HG03354 (cell line): ENCODE measurements at regions not wholly inside any gene's neighbourhood (a gene's known extent, or its start where the extent isn't known, plus 50 kb on each side); places are given as distances from the start of the nearest gene placed in this dataset.
"Not testable (repeated sequence)": the region's sequence is repeated elsewhere in the genome, so short reads cannot be mapped to it uniquely, and the experiment has no call there.

Experiments
- ATAC-seq: cut with Tn5 transposase; IDR thresholded peaks from one replicate; pipeline ENCODE4 v1.9.1; 2021; ENCODE audit warnings: mild to moderate bottlenecking; ENCODE audit not compliant: unreplicated experiment, poor library complexity, severe bottlenecking

DNA sequence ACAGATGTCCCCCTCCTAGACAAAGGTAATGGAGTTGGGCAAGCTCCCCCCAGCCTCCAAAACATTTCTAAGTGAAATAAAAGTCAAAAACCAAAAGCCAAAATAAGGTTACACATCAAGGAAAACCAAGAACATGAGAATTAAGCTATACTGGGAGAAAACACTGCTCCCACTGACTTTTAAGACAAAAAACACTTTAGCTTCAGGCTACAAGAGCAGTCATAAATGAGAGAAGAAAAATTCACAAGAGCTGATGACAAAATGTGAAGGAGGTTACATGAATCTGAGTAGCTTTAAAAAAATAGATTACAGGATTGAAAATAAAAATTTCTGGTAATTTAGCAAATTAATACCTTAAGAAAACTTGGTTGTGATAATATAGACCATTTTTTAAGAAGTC, 1370.3 kb upstream of the CDH9 start:
- ATAC-seq, result no peak

DNA sequence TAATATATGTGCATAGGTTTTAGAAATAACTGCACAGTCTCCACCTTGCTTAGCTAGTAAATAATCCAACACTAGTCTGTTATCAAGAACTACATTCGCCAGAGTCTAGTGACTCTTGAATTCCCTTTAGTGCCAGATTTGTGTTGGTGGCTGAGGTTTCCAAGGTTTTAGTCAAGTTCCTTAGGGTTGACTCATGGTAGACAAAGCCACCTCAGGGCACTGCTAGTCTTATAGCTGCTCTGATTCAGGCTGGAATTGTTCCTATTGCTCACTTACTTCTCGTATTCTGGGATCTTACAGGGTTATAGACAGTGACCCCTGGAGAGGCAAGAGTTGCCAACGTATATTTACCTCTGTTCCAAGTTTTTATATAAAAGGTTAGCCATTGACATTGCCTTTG, 1369.8 kb upstream of the CDH9 start:
- no peak for ATAC-seq

DNA sequence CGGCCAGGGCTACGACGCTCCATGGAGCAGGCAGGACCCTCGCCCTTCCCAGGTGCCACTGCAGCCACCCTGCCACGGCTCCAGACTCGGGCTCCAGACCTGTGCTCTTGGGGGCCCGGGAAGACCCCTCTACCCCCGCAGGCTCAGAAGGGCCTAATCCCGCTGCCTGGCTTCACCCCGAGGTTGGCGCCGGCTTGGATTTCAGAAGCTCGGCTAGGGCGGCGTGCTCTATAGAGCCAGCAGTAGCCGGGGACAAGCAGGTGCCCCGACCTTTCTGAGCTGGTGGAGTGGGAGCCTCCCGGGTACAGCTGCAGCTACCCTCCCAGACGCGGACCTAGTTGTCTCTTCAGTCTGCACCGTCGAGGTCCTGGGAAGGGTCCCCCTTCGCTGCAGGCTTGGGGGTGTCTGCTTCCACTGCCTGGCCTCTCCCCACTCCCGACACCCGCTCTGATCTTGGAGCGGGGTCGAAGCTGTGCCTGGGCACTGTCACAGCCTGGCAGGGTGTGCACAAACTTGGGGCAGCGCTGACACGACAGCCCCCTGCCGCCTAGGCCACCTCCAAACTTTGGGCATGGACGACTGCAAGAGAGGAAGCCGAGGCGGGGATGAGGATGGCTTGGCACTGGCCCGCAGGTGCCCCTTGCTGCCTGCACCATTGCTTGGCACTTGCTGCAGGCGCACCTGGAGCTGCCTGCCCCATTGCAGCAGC, 1366.1 kb upstream of the CDH9 start:
- no peak for ATAC-seq

DNA sequence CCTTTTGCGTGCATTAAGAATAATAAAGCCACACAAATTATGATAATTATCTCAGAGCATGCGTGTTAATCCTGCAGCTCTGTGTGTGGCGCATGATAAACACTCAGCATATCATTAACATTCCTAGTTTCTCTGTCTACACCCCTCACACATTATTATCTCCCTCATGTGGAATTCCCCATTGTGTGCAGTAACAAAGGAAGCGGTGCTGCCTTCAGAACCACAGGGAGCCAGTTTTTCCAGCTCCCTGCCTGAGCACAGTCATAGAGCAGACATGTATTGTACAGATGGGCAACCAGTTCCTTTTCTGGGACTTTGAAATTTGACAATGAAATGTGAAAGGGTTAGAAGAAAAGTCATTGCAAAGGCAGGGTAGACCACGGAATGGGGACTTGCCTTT, 1365.5 kb upstream of the CDH9 start:
- no peak for ATAC-seq

DNA sequence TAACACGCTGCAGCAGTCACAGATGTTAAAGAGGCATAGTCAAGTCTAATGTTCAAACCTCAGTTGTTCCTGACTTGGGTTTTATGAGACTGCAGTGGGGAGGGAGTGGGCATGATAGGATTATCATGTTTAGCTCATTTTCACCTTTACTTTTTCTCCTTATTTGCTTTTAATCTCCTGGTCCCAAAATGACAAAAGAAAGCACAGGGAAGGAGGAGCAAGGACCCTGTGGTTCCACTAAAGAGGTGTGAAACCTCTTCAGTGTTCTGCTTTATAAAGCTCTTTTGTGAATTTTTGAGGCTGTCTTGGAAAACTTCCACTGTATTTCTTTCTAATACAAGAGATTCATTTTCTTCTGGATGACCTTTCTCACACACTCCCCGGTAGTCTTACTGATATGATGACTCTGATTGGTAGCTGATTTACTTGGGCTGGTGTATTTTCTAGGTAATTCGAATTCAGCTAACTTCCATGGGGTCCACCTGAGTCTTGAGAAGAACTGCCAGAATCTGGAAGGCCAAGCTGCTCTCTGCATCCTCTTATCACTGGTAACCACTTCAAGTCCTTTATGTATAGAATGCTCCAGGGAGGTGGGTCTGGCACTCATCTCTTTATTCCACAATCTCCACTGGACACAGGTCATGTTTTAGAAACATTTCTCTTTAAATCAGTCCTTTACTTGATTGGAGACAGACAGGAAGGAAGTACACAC, 1364.4 kb upstream of the CDH9 start:
- no peak for ATAC-seq

DNA sequence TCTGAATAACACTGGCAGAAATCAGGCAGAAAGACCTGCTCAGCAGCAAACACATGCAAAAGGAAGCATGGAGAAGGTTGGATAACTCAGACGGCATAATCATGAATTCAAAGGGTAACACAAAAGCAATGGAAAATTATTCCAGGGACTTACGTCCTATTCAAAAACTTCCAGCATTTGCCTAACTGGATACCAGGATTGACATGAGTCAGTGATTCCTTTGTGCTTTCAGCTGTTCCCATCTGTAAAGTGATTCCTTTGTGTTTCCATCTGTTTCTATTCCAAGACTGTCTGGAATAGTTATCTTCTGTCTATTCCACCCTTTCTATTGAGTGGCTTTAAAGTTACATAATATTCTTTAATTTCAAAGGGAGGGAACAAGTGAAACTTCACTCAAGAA, 1361.7 kb upstream of the CDH9 start:
- no peak for ATAC-seq

DNA sequence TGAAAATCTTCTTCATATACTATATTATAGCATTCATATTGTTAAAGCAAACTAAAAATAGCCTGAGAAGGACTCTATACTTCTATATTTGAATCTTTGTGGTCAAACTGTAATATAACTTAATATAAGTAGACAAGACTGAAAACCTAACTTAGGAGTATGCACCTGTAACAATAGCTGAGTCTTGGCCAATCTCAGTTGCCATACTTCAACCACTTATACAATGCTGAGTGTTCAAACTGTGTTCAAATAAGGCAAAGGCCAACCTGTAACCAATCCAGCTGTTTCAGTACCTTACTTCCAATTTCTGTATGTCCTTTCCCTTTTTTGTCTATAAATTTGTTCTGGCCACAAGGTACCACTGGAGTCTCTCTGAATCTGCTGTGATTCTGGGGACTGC, 1360.8 kb upstream of the CDH9 start:
- no peak for ATAC-seq

DNA sequence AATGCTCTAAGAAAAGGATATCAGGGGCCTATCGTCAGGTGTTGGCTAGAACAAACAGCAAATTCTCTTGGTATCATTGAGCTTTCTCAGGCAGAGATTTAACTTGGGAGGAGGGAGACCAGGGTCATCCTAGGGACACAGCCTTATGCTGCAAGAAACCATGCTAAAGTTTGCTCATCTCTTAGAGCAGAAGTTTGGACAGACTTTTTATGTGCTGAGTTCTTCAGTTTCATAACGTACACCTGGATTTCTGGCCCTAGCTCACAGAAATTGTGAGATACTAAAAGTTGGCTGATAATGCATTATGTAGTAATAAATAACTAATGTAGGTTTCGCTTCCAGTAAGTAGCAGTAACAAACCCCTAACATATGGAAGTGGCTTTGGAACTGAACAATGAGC, 1359.8 kb upstream of the CDH9 start:
- ATAC-seq, result no peak

DNA sequence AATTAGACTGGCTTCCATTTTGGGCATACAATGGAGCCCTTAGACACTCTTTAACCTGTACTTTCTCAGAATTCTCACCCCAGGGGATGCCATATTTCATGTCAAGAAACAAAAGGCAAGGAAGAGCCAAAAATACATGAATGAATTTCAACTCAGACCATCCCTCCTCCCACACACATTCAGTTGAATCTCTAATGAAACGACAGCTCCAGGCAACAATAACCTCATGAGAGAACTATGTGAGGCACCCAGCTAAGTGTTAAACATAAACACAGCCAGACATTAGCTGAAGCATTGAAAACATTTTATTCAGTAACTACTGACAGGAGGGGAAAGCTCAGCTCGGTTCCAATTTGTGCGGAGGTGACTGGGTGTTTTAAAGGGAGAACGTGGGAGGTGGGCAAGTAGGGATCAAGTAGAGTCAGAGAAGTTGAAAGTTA, 1359.1 kb upstream of the CDH9 start:
- no peak for ATAC-seq

DNA sequence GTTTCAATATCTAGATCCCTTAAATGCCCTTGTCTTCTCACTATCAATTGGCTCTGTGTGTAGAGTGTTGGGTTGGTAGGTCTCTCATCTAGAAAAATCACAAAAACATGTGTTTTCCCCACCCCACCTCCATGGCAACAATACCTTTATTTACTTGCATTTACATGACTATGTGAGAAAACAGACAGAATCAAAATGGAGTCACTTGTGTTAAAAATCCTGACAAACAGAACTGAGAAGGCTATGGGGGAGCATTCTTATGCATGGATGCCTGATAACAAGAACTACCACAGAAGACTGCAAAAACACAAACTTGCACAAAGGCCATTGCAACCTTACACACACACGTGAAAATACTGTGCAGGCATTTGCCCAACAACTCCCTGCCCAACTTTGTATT, 1352.9 kb upstream of the CDH9 start:
- ATAC-seq, result no peak

DNA sequence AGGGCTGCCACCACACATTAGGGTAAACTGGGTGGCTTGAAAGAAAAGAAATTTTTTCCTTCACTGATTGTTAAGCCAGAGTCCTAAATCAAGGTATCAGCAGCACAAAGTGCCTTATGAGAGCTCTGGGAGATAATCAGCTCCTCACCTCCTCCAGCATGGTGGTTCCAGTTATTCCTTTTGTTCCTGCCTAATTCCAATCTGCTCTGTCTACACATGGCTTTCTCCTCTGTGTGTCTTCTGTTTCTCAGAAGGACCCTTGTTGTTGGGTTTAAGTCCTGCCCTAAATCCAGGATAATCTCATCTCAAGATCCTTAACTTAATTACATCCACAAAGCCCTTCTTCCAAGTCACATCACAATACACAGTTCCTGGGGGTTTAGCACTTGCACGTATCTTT, 1352.0 kb upstream of the CDH9 start:
- no peak for ATAC-seq

DNA sequence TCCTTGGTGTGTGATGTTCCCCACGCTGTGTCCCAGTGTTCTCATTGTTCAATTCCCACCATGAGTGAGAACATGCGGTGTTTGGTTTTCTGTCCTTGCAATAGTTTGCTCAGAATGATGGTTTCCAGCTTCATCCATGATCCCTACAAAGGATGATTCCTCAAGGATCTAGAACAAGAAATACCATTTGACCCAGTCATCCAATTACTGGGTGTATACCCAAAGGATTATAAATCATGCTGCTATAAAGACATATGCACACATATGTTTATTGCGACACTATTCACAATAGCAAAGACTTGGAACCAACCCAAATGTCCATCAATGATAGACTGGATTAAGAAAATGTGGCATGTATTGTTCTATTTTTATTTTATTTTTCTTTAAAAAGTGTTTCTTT, 1351.3 kb upstream of the CDH9 start:
- ATAC-seq, result not testable (repeated sequence)

DNA sequence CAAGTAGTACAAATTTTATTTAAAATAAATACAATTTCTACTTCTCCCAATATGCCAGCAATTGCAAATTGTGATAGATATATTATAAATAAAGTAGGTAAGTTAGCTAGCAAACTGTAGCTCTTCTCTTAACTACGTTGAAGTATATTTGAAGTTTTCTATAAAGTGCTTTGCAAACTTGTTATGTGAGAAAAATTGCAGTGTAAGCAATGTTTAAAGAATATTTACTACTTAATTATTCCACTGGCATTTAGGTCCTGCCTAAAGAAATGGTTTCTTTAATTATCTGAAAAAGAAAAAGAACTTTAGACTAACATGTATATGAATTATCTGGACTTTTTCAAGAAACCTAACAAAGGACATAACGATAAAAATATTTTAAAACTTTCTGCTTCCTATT, 1350.0 kb upstream of the CDH9 start:
- ATAC-seq, result no peak

DNA sequence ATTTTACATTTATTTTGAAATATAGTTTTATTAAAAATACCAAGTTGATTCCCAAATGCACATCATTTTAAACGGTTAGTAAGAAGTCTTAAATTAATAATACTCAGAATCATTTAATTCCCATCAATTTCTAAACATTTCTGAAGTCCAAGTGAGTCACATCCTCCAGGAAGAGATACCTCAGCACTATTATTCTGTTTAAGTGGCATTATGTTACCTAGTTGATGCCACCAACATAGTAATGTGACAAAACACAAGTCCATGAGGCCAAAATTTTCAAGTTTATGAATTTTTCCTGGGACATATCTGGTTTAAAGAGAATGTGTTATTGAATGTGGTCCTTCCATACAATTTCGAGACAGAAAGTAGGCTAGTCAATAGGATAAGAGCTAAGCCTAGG, 1348.3 kb upstream of the CDH9 start:
- no peak for ATAC-seq

DNA sequence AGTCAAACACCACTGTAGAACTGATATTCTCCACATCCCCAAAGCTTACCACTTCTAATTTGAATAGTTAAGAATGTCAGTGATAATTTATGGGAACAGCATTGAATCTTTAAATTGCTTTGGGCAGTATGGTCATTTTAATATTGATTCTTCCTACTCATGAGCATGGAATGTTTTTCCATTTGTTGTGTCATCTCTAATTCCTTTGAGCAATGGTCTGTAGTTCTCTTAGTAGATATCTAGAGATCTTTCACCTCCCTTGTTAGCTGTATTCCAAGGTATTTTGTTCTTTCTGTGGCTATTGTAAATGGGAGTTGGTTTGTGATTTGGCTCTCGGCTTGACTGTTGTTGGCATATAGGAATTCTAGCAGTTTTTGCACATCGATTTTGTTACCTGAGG, 1341.8 kb upstream of the CDH9 start:
- ATAC-seq, result no peak

DNA sequence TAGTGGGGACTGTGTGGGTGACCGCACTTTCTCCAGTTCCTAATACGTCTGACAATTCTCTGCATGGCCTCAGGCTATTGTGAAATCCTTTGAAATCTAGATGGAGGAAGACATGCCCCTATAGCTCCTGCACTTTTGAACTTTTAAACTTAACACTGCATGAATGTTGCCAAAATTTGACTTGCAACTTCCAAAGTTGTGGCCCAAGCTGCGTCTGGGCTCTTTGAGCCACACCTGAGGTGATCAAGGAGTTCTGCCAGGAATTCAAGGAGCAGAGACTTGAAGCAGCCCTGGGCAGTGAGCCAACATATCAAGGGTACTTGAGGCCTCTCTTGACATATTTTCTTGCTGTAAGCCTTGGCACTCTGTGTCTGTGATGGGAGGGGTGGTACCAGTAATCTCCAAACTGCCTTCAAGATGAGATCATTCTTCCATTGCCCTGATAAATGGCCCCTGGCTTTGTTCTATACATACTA, 1336.1 kb upstream of the CDH9 start:
- no peak for ATAC-seq

DNA sequence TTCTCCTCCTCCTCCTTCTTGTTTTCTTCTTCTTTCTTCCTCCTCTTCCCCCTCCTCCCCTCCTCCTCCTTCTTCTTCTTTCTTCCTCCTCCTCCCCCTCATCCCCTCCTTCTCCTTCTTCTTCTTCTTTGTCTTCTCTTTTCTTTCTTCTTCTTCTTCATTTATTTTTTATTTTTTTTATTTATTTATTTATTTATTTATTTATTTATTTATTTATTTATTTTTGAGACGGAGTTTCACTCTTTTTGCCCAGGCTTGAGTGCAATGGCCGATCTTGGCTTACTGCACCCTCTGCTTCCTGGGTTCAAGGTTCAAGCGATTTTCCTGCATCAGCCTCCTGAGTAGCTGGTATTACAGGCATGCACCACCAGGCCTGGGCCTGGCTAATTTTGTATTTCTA, 1332.5 kb upstream of the CDH9 start:
- no peak for ATAC-seq

DNA sequence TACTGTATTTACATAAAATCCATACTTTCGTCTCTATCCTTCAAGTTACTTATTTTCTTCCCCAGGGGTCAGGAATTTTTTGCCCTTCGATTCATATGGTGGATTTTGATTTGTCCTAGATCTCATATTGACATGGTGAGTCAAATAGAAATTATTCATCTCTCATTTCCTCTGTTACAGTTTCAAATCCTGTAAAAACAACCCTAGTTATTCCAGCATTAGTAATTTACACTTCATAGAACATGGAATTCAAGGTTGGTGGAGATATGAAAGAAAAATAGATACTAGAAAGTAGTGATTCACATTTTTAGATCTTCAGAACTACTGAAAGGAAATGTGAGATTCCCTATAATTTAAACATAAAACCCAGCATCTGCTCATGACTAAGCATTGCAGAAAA, 1331.0 kb upstream of the CDH9 start:
- no peak for ATAC-seq

DNA sequence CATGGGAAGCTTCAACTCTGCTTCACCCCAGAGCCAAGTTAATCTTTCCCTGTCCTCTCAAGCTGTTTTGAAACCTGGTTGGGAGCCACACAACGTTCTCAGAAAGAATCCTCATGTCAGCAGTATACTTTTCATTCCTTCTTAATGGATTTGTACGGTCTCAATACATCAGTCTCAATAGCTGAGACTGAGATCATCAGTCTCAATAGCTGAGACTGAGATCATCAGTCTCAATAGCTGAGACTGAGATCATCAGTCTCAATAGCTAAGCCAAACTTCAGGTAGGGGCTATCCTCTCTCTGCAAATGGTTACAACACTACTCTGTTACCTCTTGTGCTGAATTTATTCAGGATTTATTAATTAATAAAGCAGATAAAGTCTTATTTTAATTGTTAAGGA, 1317.4 kb upstream of the CDH9 start:
- no peak for ATAC-seq

DNA sequence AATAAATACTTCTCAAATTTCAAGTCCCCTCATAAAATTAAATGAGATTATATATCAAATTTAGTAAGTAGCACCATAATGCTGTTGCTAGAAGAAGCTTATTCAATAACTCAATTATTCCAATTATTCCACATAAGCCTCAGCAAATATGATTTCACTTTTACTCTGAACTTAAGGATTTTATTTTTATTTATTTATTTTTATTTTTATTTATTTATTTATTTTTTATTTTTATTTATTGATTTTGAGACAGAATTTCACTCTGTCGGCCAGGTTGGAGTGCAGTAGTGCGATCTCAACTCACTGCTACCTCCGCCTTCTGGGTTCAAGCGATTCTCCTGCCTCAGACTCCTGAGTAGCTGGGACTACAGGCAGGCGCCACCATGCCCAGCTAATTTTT, 1308.3 kb upstream of the CDH9 start:
- no peak for ATAC-seq

DNA sequence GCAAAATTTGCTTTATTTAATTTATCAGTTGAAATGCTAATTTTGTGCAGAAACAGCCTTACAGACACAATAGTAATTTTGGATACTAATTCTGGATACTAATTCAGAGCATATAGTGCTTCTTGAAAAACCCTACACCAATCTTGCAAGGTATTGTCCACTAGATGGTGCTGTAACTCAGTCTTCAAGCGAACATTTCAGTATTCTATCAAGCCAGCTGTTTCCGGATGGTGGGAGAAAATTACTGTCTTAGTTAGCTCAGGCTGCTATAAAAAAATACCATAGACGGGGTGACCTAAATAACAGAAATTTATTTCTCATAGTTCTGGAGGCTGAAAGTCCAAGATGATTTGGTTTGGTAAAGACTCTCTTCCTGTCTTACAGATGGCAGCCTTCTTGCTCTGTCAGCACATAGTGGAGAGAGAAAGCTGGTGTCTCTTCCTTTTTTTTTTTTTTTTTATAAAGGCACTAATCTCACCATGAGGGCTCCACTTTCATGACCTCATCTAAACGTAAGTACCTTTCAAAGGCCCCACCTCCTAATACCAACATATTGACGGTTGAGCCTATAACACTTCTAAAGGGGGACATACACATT, 1306.5 kb upstream of the CDH9 start:
- no peak for ATAC-seq
